Panc1 (cell line): ENCODE measurements at regions not wholly inside any gene's neighbourhood (a gene's known extent, or its start where the extent isn't known, plus 50 kb on each side); places are given as distances from the start of the nearest gene placed in this dataset.

Experiments used
- ATAC-seq: fragments of 200-7000 bp; cut with Tn5 transposase; 2 replicates; pipeline ENCODE4 v1.9.1; 2020; ENCODE audit warnings: mild to moderate bottlenecking, moderate library complexity
- BruUV-seq: library from RNA; stranded (reverse); fragments of 400-500 nt; replicated peaks from 2 replicates; lab custom pipeline; 2021; lab: Mats Ljungman, UMichigan
- CTCF ChIA-PET: fragments of 300-600 bp; sonication (Branson Sonifier 250); formaldehyde crosslinking; loops from one replicate; lab custom pipeline; 2022; ENCODE audit warnings: antibody characterized with exemption; lab: Charles Lee
- POLR2A ChIA-PET: fragments of 300-600 bp; sonication (Branson Sonifier 250); formaldehyde crosslinking; loops from one replicate; lab custom pipeline; 2022; ENCODE audit warnings: antibody characterized with exemption; lab: Charles Lee
- DNase-seq: peaks from one replicate; pipeline ENCODE4 v3.0.0-alpha.2; 2010; ENCODE audit warnings: low read depth, low spot score
- H3K27ac ChIP-seq: 2 replicates; pipeline ENCODE4 v1.5.1; 2011; ENCODE audit warnings: mild to moderate bottlenecking, low read length, inconsistent platforms
- H3K27me3 ChIP-seq: fragments of 200-500 bp; sonication (Bioruptor generic); 2 replicates; pipeline ENCODE4 v1.6.0; 2014; ENCODE audit warnings: low read length, inconsistent platforms; ENCODE audit not compliant: control insufficient read depth, insufficient read depth
- H3K36me3 ChIP-seq: fragments of 200-500 bp; sonication (Bioruptor generic); 2 replicates; pipeline ENCODE4 v1.5.1; 2014; ENCODE audit warnings: inconsistent platforms, mild to moderate bottlenecking, low read length, moderate library complexity; ENCODE audit not compliant: control insufficient read depth, insufficient read depth
- H3K4me1 ChIP-seq: 2 replicates; pipeline ENCODE4 v1.5.1; 2011; ENCODE audit warnings: inconsistent platforms, mild to moderate bottlenecking, low read length, moderate library complexity; ENCODE audit not compliant: control insufficient read depth, insufficient read depth
- H3K4me3 ChIP-seq, 2 experiments: 2 replicates each; pipeline ENCODE4 v1.5.1; 2011 to 2012; ENCODE audit warnings: low read depth in 2 of 2, low read length in 2 of 2, mild to moderate bottlenecking in 2 of 2, inconsistent platforms in 1 of 2, moderate library complexity in 1 of 2
- H3K9me3 ChIP-seq: fragments of 200-500 bp; sonication (Bioruptor generic); 2 replicates; pipeline ENCODE4 v1.5.1; 2014; ENCODE audit warnings: low read depth, mild to moderate bottlenecking, inconsistent platforms, low read length, moderate library complexity; ENCODE audit not compliant: control insufficient read depth, insufficient read depth
- CTCF ChIP-seq: fragments of 450-650 bp; IDR thresholded peaks from 2 replicates; pipeline ENCODE4 v1.5.1; 2017; ENCODE audit warnings: mild to moderate bottlenecking
- POLR2AphosphoS5 ChIP-seq: IDR thresholded peaks from 2 replicates; pipeline ENCODE4 v1.6.1; 2012; ENCODE audit warnings: mild to moderate bottlenecking, low read depth, low read length, moderate library complexity
- REST ChIP-seq, 2 experiments: IDR thresholded peaks; 2 replicates each; pipeline ENCODE4 v1.6.1; 2011 to 2012; ENCODE audit warnings: low read depth in 2 of 2, control low read depth in 1 of 2, low read length in 1 of 2, mild to moderate bottlenecking in 1 of 2, moderate library complexity in 1 of 2; ENCODE audit not compliant: insufficient read depth in 1 of 2
- SIN3A ChIP-seq: IDR thresholded peaks from 2 replicates; pipeline ENCODE4 v1.6.1; 2012; ENCODE audit warnings: low read depth, mild to moderate bottlenecking, low read length, moderate library complexity, borderline replicate concordance; ENCODE audit not compliant: insufficient read depth
- TCF7L2 ChIP-seq: IDR thresholded peaks from 2 replicates; pipeline ENCODE4 v1.6.1; 2011; ENCODE audit warnings: mild to moderate bottlenecking, low read depth, low read length, inconsistent platforms
- in situ Hi-C: cut with HindIII; loops from 2 replicates; pipeline ENCODE4 v1.10.0; 2016; ENCODE audit warnings: low sequenced_read_pairs, low pct_unique_long_range_greater_than_20kb
- intact Hi-C: fragments of 100-400 bp; cut with micrococcal nuclease; formaldehyde crosslinking; loops from one replicate; pipeline ENCODE4 v1.10.0; 2022; ENCODE audit not compliant: unreplicated experiment

- H3K4me1 ChIP-seq: no peaks in the 10 kb centered on the region
- no peak overlapping the region for H3K4me3 ChIP-seq
- ChIA-PET CTCF (no interaction called here), POLR2A (no interaction called here)
- TF ChIP-seq SIN3A: no peak
- no peak for TF ChIP-seq TCF7L2
- TF ChIP-seq CTCF: no peak
- no peak for TF ChIP-seq POLR2AphosphoS5
- TF ChIP-seq REST (IDR thresholded peaks at IDR 0.05; ENCODE audit: insufficient read depth in 1 of 2, low read depth in 2 of 2, low read length in 1 of 2): no peak
- intact Hi-C loops (no loop called here), in situ Hi-C loops (no loop called here)
- DNase-seq (no peak), ATAC-seq (no peak)
- H3K36me3 ChIP-seq: no peaks in the 10 kb centered on the region
- H3K9me3 ChIP-seq: no peaks in the 10 kb centered on the region
- no peaks in the 10 kb centered on the region for H3K27me3 ChIP-seq
- BruUV-seq: no TSS peak
- H3K27ac ChIP-seq: no peak overlapping the region
These were observed 255.4 kb downstream of the ETNK1 start for GRCh38 chr12:22880331-22880730.

GRCh38 chr12:22880807-22881206 is 255.8 kb downstream of the ETNK1 start:
- in situ Hi-C loops (no loop called here), intact Hi-C loops (no loop called here)
- Histone ChIP-seq H3K27me3 (no peaks in the 10 kb centered on the region), H3K27ac (no peak overlapping the region), H3K9me3 (no peaks in the 10 kb centered on the region), H3K36me3 (no peaks in the 10 kb centered on the region), H3K4me3 (no peak overlapping the region), H3K4me1 (no peaks in the 10 kb centered on the region)
- no TSS peak for BruUV-seq
- POLR2A ChIA-PET: no interaction called here
- no peak for TF ChIP-seq POLR2AphosphoS5
- TF ChIP-seq CTCF: no peak
- TF ChIP-seq SIN3A: no peak
- no peak for TF ChIP-seq REST (IDR thresholded peaks at IDR 0.05; ENCODE audit: insufficient read depth in 1 of 2, low read depth in 2 of 2, low read length in 1 of 2)
- TF ChIP-seq TCF7L2: no peak
- no peak for ATAC-seq
- CTCF ChIA-PET: no interaction called here
- DNase-seq: no peak
